ENCODE measurements at regions not wholly inside any gene's neighbourhood (a gene's known extent, or its start where the extent isn't known, plus 50 kb on each side); places are given as distances from the start of the nearest gene placed in this dataset.

DNA sequence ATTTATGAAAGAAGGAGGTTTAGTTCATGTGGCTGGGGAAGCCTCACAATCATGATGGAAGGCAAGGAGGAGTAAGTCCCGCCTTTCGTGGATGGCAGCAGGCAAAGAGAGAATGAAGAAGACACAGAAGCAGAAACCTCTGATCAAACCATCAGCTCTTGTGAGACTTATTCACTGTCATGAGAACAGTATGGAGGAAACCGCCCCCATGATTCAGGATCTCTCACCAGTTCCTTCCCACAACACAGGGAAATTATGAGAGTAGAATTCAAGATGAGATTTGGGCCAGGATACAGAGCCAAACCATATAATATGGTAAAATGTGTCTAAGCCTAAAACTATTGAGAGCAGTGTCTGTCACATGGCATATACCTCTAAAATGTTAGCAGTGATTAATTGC is 503.8 kb upstream of the CCDC179 start:
- TF ChIP-seq POLR2AphosphoS5 (IDR thresholded peaks at IDR 0.05; ENCODE audit: insufficient read depth in 1 of 2, low read depth in 1 of 2) (no peak), POLR2A (IDR thresholded peaks at IDR 0.05) (no peak), CTCF (IDR thresholded peaks at IDR 0.05) (no peak)
- Histone ChIP-seq H3K9me3 (no peaks in the 10 kb centered on the region), H3K36me3 (no peaks in the 10 kb centered on the region), H3K27ac (no peak overlapping the region), H3K27me3 (no peaks in the 10 kb centered on the region), H3K4me3 (no peak overlapping the region), H3K4me1 (no peaks in the 10 kb centered on the region)
- intact Hi-C loops (cut with DNase I), result no loop called here
- no peak for DNase-seq (ENCODE audit: extremely low spot score in 2 of 2)

DNA sequence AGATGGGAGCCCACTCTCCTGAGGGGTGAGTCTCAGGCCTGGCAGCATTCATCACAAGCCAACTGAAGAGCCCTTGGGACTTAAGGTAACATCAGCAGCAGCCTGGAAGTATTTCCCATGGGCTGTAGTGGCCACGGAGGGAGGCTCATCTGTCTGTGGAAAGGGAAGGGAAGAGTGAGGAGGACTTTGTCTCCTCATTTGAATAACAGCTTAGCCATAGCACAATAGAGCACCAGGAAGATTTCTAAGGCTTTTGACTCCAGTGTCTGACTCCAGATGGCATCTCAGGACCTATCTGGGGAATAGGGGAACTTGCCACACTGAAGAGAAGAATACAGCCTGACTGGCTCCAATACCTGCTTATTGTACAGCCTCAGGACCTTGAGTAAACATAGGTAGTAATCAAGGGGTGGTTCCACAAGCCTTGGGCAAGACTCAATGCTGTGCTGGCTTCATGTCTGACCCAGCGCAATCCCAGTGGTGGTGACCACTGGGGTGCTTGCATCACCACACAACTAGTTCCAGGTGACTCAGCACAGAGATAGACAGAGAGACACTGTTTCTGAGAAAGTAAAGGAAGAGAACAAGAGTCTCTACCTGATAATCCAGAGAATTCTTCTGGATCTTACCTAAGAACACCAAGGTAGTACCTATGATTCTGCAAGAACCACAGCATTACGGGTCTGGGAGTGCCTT is 510.5 kb upstream of the CCDC179 start:
- Histone ChIP-seq H3K9me3 (no peaks in the 10 kb centered on the region), H3K27me3 (no peaks in the 10 kb centered on the region), H3K4me1 (no peaks in the 10 kb centered on the region), H3K36me3 (no peaks in the 10 kb centered on the region), H3K4me3 (no peak overlapping the region), H3K27ac (no peak overlapping the region)
- intact Hi-C loops (cut with DNase I), result no loop called here
- no peak for DNase-seq (ENCODE audit: extremely low spot score in 2 of 2)
- TF ChIP-seq POLR2AphosphoS5 (IDR thresholded peaks at IDR 0.05; ENCODE audit: insufficient read depth in 1 of 2, low read depth in 1 of 2) (no peak), POLR2A (IDR thresholded peaks at IDR 0.05) (no peak), CTCF (IDR thresholded peaks at IDR 0.05) (no peak)

GRCh38 chr11:23377909-23378308 is 517.6 kb upstream of the CCDC179 start:
- no peaks in the 10 kb centered on the region for H3K9me3 ChIP-seq
- intact Hi-C loops (cut with DNase I), result no loop called here
- H3K27me3 ChIP-seq, result no peaks in the 10 kb centered on the region
- no peak overlapping the region for H3K27ac ChIP-seq
- H3K4me3 ChIP-seq, result no peak overlapping the region
- H3K4me1 ChIP-seq, result no peaks in the 10 kb centered on the region
- TF ChIP-seq CTCF (IDR thresholded peaks at IDR 0.05) (no peak), POLR2AphosphoS5 (IDR thresholded peaks at IDR 0.05; ENCODE audit: insufficient read depth in 1 of 2, low read depth in 1 of 2) (no peak), POLR2A (IDR thresholded peaks at IDR 0.05) (no peak)
- H3K36me3 ChIP-seq, result no peaks in the 10 kb centered on the region
- no peak for DNase-seq (ENCODE audit: extremely low spot score in 2 of 2)

- no peaks in the 10 kb centered on the region for H3K9me3 ChIP-seq
- no peaks in the 10 kb centered on the region for H3K36me3 ChIP-seq
- no peaks in the 10 kb centered on the region for H3K27me3 ChIP-seq
- TF ChIP-seq POLR2AphosphoS5 (IDR thresholded peaks at IDR 0.05; ENCODE audit: insufficient read depth in 1 of 2, low read depth in 1 of 2), result no peak
- no peak for TF ChIP-seq CTCF (IDR thresholded peaks at IDR 0.05)
- TF ChIP-seq POLR2A (IDR thresholded peaks at IDR 0.05), result no peak
- H3K27ac ChIP-seq, result no peak overlapping the region
- intact Hi-C loops (cut with DNase I), result no loop called here
- H3K4me1 ChIP-seq, result no peaks in the 10 kb centered on the region
- H3K4me3 ChIP-seq, result no peak overlapping the region
- no peak for DNase-seq (ENCODE audit: extremely low spot score in 2 of 2)
These were observed 530.8 kb upstream of the CCDC179 start for GRCh38 chr11:23391031-23391430.

GRCh38 chr11:23398052-23398451 is 537.8 kb upstream of the CCDC179 start:
- intact Hi-C loops (cut with DNase I), result no loop called here
- no peak for DNase-seq (ENCODE audit: extremely low spot score in 2 of 2)
- Histone ChIP-seq H3K36me3 (no peaks in the 10 kb centered on the region), H3K4me1 (no peaks in the 10 kb centered on the region), H3K27ac (no peak overlapping the region), H3K9me3 (no peaks in the 10 kb centered on the region), H3K4me3 (no peak overlapping the region), H3K27me3 (no peaks in the 10 kb centered on the region)
- TF ChIP-seq POLR2AphosphoS5 (IDR thresholded peaks at IDR 0.05; ENCODE audit: insufficient read depth in 1 of 2, low read depth in 1 of 2) (no peak), POLR2A (IDR thresholded peaks at IDR 0.05) (no peak), CTCF (IDR thresholded peaks at IDR 0.05) (no peak)
